ENCODE measurements at regions not wholly inside any gene's neighbourhood (a gene's known extent, or its start where the extent isn't known, plus 50 kb on each side); places are given as distances from the start of the nearest gene placed in this dataset.

- no peak for DNase-seq
- intact Hi-C loops (cut with DNase I, micrococcal nuclease): no loop called here
- no peaks in the 10 kb centered on the region for H3K9me3 Mint-ChIP-seq (ENCODE audit: low read depth)
- H3K4me3 Mint-ChIP-seq: no peak overlapping the region
- H3K27me3 Mint-ChIP-seq: peaks cover 7% of the 10 kb centered on the region
- no peak overlapping the region for H3K27ac Mint-ChIP-seq
- no peaks in the 10 kb centered on the region for H3K36me3 Mint-ChIP-seq (ENCODE audit: low read depth)
- no peak for ATAC-seq
- no peaks in the 10 kb centered on the region for H3K4me1 Mint-ChIP-seq
- CTCF ChIA-PET: interaction anchor here (0.7 kb wide), 1 partner anchor 174 kb away, joined by 3 read pairs; no protein-coding TSS in a partner anchor
- POLR2A ChIA-PET: no interaction called here
Measured at GRCh38 chr11:94694309-94695060, 73.7 kb upstream of the AMOTL1 start.

GRCh38 chr11:94697156-94697555, 71.0 kb upstream of the AMOTL1 start:
- Mint-ChIP-seq H3K27me3 (peaks cover 12% of the 10 kb centered on the region), H3K36me3 (ENCODE audit: low read depth) (no peaks in the 10 kb centered on the region), H3K9me3 (ENCODE audit: low read depth) (no peaks in the 10 kb centered on the region), H3K4me1 (no peaks in the 10 kb centered on the region), H3K27ac (no peak overlapping the region), H3K4me3 (no peak overlapping the region)
- ChIA-PET POLR2A (no interaction called here), CTCF (no interaction called here)
- DNase-seq (no peak), ATAC-seq (no peak)
- intact Hi-C loops (cut with DNase I, micrococcal nuclease): no loop called here

- H3K27ac Mint-ChIP-seq: no peak overlapping the region
- no peaks in the 10 kb centered on the region for H3K36me3 Mint-ChIP-seq (ENCODE audit: low read depth)
- ATAC-seq (no peak), DNase-seq (no peak)
- no peaks in the 10 kb centered on the region for H3K4me1 Mint-ChIP-seq
- intact Hi-C loops (cut with DNase I, micrococcal nuclease): no loop called here
- H3K27me3 Mint-ChIP-seq: peaks cover 10% of the 10 kb centered on the region
- POLR2A ChIA-PET: no interaction called here
- CTCF ChIA-PET: no interaction called here
- no peaks in the 10 kb centered on the region for H3K9me3 Mint-ChIP-seq (ENCODE audit: low read depth)
- H3K4me3 Mint-ChIP-seq: no peak overlapping the region
Measured at GRCh38 chr11:94700622-94701021, 67.5 kb upstream of the AMOTL1 start.

GRCh38 chr11:94702481-94702880, 65.7 kb upstream of the AMOTL1 start:
- Mint-ChIP-seq H3K4me1 (no peaks in the 10 kb centered on the region), H3K36me3 (ENCODE audit: low read depth) (no peaks in the 10 kb centered on the region), H3K9me3 (ENCODE audit: low read depth) (no peaks in the 10 kb centered on the region), H3K4me3 (no peak overlapping the region), H3K27me3 (peaks cover 8% of the 10 kb centered on the region), H3K27ac (no peak overlapping the region)
- intact Hi-C loops (cut with DNase I, micrococcal nuclease): no loop called here
- ChIA-PET CTCF (no interaction called here), POLR2A (no interaction called here)
- DNase-seq (no peak), ATAC-seq (no peak)

- H3K27me3 Mint-ChIP-seq: peaks cover 4% of the 10 kb centered on the region
- no peak for ATAC-seq
Measured at GRCh38 chr11:94705419-94705818, 62.7 kb upstream of the AMOTL1 start.

GRCh38 chr11:94705891-94706615, 62.1 kb upstream of the AMOTL1 start:
- no peaks in the 10 kb centered on the region for H3K9me3 Mint-ChIP-seq (ENCODE audit: low read depth)
- ChIA-PET CTCF (interaction anchor here (1.5 kb wide), 1 partner anchor 36 kb away, joined by 4 read pairs; no protein-coding TSS in a partner anchor), POLR2A (no interaction called here)
- peaks cover 4% of the 10 kb centered on the region for H3K27me3 Mint-ChIP-seq
- H3K36me3 Mint-ChIP-seq (ENCODE audit: low read depth): no peaks in the 10 kb centered on the region
- DNase-seq: no peak
- H3K4me1 Mint-ChIP-seq: no peaks in the 10 kb centered on the region
- ATAC-seq: no peak
- intact Hi-C loops (cut with DNase I, micrococcal nuclease): no loop called here
- no peak overlapping the region for H3K4me3 Mint-ChIP-seq
- H3K27ac Mint-ChIP-seq: no peak overlapping the region

More at GRCh38 chr11:94705419-94705818, 62.7 kb upstream of the AMOTL1 start:
- no peaks in the 10 kb centered on the region for H3K36me3 Mint-ChIP-seq (ENCODE audit: low read depth)
- intact Hi-C loops (cut with DNase I, micrococcal nuclease): no loop called here
- no peaks in the 10 kb centered on the region for H3K4me1 Mint-ChIP-seq
- ChIA-PET CTCF (interaction anchor here (1.5 kb wide), 1 partner anchor 37 kb away, joined by 4 read pairs; no protein-coding TSS in a partner anchor), POLR2A (no interaction called here)
- H3K27ac Mint-ChIP-seq: no peak overlapping the region
- no peaks in the 10 kb centered on the region for H3K9me3 Mint-ChIP-seq (ENCODE audit: low read depth)
- DNase-seq: no peak
- H3K4me3 Mint-ChIP-seq: no peak overlapping the region

GRCh38 chr11:94708176-94708575, 60.0 kb upstream of the AMOTL1 start:
- ChIA-PET CTCF (no interaction called here), POLR2A (no interaction called here)
- Mint-ChIP-seq H3K27me3 (peaks cover 2% of the 10 kb centered on the region), H3K36me3 (ENCODE audit: low read depth) (no peaks in the 10 kb centered on the region), H3K4me1 (no peaks in the 10 kb centered on the region), H3K9me3 (ENCODE audit: low read depth) (no peaks in the 10 kb centered on the region), H3K4me3 (no peak overlapping the region), H3K27ac (no peak overlapping the region)
- no peak for ATAC-seq
- intact Hi-C loops (cut with DNase I, micrococcal nuclease): no loop called here
- no peak for DNase-seq

GRCh38 chr11:94708642-94709041, 59.5 kb upstream of the AMOTL1 start:
- ChIA-PET POLR2A (no interaction called here), CTCF (no interaction called here)
- no peaks in the 10 kb centered on the region for H3K9me3 Mint-ChIP-seq (ENCODE audit: low read depth)
- intact Hi-C loops (cut with DNase I, micrococcal nuclease): no loop called here
- no peaks in the 10 kb centered on the region for H3K4me1 Mint-ChIP-seq
- ATAC-seq (no peak), DNase-seq (no peak)
- no peak overlapping the region for H3K27ac Mint-ChIP-seq
- H3K36me3 Mint-ChIP-seq (ENCODE audit: low read depth): no peaks in the 10 kb centered on the region
- H3K27me3 Mint-ChIP-seq: peaks cover 2% of the 10 kb centered on the region
- no peak overlapping the region for H3K4me3 Mint-ChIP-seq

GRCh38 chr11:94715225-94715624, 52.9 kb upstream of the AMOTL1 start:
- ChIA-PET CTCF (no interaction called here), POLR2A (no interaction called here)
- no peaks in the 10 kb centered on the region for H3K36me3 Mint-ChIP-seq (ENCODE audit: low read depth)

GRCh38 chr11:94717667-94718066, 50.5 kb upstream of the AMOTL1 start:
- Mint-ChIP-seq H3K27me3 (peaks cover 21% of the 10 kb centered on the region), H3K27ac (no peak overlapping the region), H3K36me3 (ENCODE audit: low read depth) (no peaks in the 10 kb centered on the region), H3K9me3 (ENCODE audit: low read depth) (no peaks in the 10 kb centered on the region), H3K4me3 (no peak overlapping the region), H3K4me1 (no peaks in the 10 kb centered on the region)
- ChIA-PET POLR2A (no interaction called here), CTCF (no interaction called here)
- intact Hi-C loops (cut with DNase I, micrococcal nuclease): no loop called here
- DNase-seq: no peak
- ATAC-seq: no peak

More at GRCh38 chr11:94715225-94715624, 52.9 kb upstream of the AMOTL1 start:
- H3K9me3 Mint-ChIP-seq (ENCODE audit: low read depth): no peaks in the 10 kb centered on the region
- DNase-seq: no peak
- H3K27me3 Mint-ChIP-seq: peaks cover 16% of the 10 kb centered on the region
- intact Hi-C loops (cut with DNase I, micrococcal nuclease): no loop called here
- H3K4me3 Mint-ChIP-seq: no peak overlapping the region
- no peak for ATAC-seq
- H3K4me1 Mint-ChIP-seq: no peaks in the 10 kb centered on the region
- H3K27ac Mint-ChIP-seq: no peak overlapping the region
